ENCODE measurements at regions not wholly inside any gene's neighbourhood (a gene's known extent, or its start where the extent isn't known, plus 50 kb on each side); places are given as distances from the start of the nearest gene placed in this dataset.

- no peak for DNase-seq (ENCODE audit: low spot score, unreplicated experiment)
- Mint-ChIP-seq H3K9me3 (ENCODE audit: low read depth) (peaks cover 17% of the 10 kb centered on the region), H3K27ac (no peak overlapping the region), H3K27me3 (peaks cover 4% of the 10 kb centered on the region), H3K4me3 (ENCODE audit: low read depth) (no peak overlapping the region), H3K36me3 (ENCODE audit: insufficient read depth) (peaks cover 3% of the 10 kb centered on the region), H3K4me1 (ENCODE audit: low read depth) (no peaks in the 10 kb centered on the region)
- TF ChIP-seq CTCF (IDR thresholded peaks at IDR 0.05; ENCODE audit: unreplicated experiment): no peak
Measured at GRCh38 chr13:39918620-39919236, 263.3 kb downstream of the COG6 start.

GRCh38 chr13:39920613-39921012 lies 265.2 kb downstream of the COG6 start:
- no peak for DNase-seq (ENCODE audit: low spot score, unreplicated experiment)
- Mint-ChIP-seq H3K4me1 (ENCODE audit: low read depth) (no peaks in the 10 kb centered on the region), H3K27me3 (no peaks in the 10 kb centered on the region), H3K27ac (no peak overlapping the region), H3K4me3 (ENCODE audit: low read depth) (no peak overlapping the region), H3K36me3 (ENCODE audit: insufficient read depth) (peaks cover 3% of the 10 kb centered on the region), H3K9me3 (ENCODE audit: low read depth) (peaks cover 33% of the 10 kb centered on the region)
- no peak for TF ChIP-seq CTCF (IDR thresholded peaks at IDR 0.05; ENCODE audit: unreplicated experiment)

- Mint-ChIP-seq H3K4me1 (ENCODE audit: low read depth) (peaks cover 4% of the 10 kb centered on the region), H3K9me3 (ENCODE audit: low read depth) (peaks cover 35% of the 10 kb centered on the region), H3K27ac (no peak overlapping the region), H3K4me3 (ENCODE audit: low read depth) (no peak overlapping the region), H3K36me3 (ENCODE audit: insufficient read depth) (peaks cover 3% of the 10 kb centered on the region), H3K27me3 (no peaks in the 10 kb centered on the region)
- TF ChIP-seq CTCF (IDR thresholded peaks at IDR 0.05; ENCODE audit: unreplicated experiment): no peak
- DNase-seq (ENCODE audit: low spot score, unreplicated experiment): no peak
Measured at GRCh38 chr13:39926345-39926744, 270.9 kb downstream of the COG6 start.

- peaks cover 25% of the 10 kb centered on the region for H3K9me3 Mint-ChIP-seq (ENCODE audit: low read depth)
- no peaks in the 10 kb centered on the region for H3K27me3 Mint-ChIP-seq
- no peaks in the 10 kb centered on the region for H3K36me3 Mint-ChIP-seq (ENCODE audit: insufficient read depth)
- peaks cover 4% of the 10 kb centered on the region for H3K4me1 Mint-ChIP-seq (ENCODE audit: low read depth)
- DNase-seq (ENCODE audit: low spot score, unreplicated experiment): no peak
- no peak for TF ChIP-seq CTCF (IDR thresholded peaks at IDR 0.05; ENCODE audit: unreplicated experiment)
- no peak overlapping the region for H3K4me3 Mint-ChIP-seq (ENCODE audit: low read depth)
- H3K27ac Mint-ChIP-seq: no peak overlapping the region
Measured at GRCh38 chr13:39928261-39928660, 272.8 kb downstream of the COG6 start.

DNA sequence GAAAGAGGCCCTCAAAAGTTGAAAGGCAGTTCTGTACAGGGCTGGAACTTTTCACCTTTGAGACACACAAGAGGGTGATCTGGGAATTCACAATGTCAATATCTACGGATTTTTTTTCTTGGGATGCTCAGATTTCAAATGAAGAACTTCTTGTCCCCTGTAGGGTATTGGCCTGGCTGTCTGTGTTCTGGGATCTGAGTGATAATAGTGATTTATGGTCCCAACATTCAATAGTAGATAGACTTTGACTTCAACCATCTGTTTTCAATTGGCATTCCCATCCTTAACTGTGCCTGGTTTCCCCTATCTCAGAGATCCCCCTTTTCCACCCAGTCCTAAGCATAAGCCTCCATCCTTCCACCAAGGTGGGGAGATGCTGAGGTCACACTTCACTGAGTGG lies 274.1 kb downstream of the COG6 start:
- Mint-ChIP-seq H3K27me3 (no peaks in the 10 kb centered on the region), H3K27ac (no peak overlapping the region), H3K4me1 (ENCODE audit: low read depth) (peaks cover 4% of the 10 kb centered on the region), H3K4me3 (ENCODE audit: low read depth) (no peak overlapping the region), H3K9me3 (ENCODE audit: low read depth) (peaks cover 17% of the 10 kb centered on the region), H3K36me3 (ENCODE audit: insufficient read depth) (no peaks in the 10 kb centered on the region)
- DNase-seq (ENCODE audit: low spot score, unreplicated experiment): no peak
- no peak for TF ChIP-seq CTCF (IDR thresholded peaks at IDR 0.05; ENCODE audit: unreplicated experiment)
